Adrenal gland (tissue), 9 donors: ENCODE measurements at regions not wholly inside any gene's neighbourhood (a gene's known extent, or its start where the extent isn't known, plus 50 kb on each side); places are given as distances from the start of the nearest gene placed in this dataset.

Experiments
- DNase-seq, 7 donors: peaks; one replicate each; pipeline ENCODE4 v3.0.0-alpha.2; 2019 to 2020
- H3K27ac ChIP-seq, 5 donors: fragments of 200-600 bp; sonication (generic) in 4 of 5; 1 replicate in 3 of 5; 2 replicates in 2 of 5; pipeline versions ENCODE4 v1.5.1 to v1.8.0; 2016 to 2020; ENCODE audit warnings: mild to moderate bottlenecking in 1 of 5
- H3K27me3 ChIP-seq: fragments of 200-600 bp; 2 replicates; pipeline ENCODE4 v1.8.0; 2021
- H3K36me3 ChIP-seq, 2 donors: fragments of 200-600 bp; replicated peaks in 1 of 2; 1 replicate in 1 of 2; 2 replicates in 1 of 2; pipeline versions ENCODE4 v1.5.1 to v1.8.0; 2018 to 2022
- H3K4me1 ChIP-seq, 2 donors: fragments of 200-600 bp; replicated peaks in 1 of 2; 1 replicate in 1 of 2; 2 replicates in 1 of 2; pipeline versions ENCODE4 v1.5.1 to v1.8.0; 2018 to 2021
- H3K4me3 ChIP-seq, 4 donors: fragments of 200-600 bp; sonication (generic) in 3 of 4; one replicate each; pipeline ENCODE4 v1.5.1; 2016 to 2018
- H3K9me3 ChIP-seq, 3 donors: fragments of 200-600 bp; sonication (generic) in 1 of 3; replicated peaks in 1 of 3; 1 replicate in 2 of 3; 2 replicates in 1 of 3; pipeline versions ENCODE4 v1.5.1 to v1.8.0; 2016 to 2021
- CTCF ChIP-seq, 6 experiments: fragments of 450-650 bp in 4 of 6; fragments of 200-600 bp in 2 of 6; sonication (generic) in 1 of 6; IDR thresholded peaks; 1 replicate in 5 of 6; 2 replicates in 1 of 6; pipeline versions ENCODE4 v1.5.1 to v1.8.0; 2016 to 2021; ENCODE audit warnings: antibody characterized with exemption in 6 of 6, mild to moderate bottlenecking in 2 of 6, moderate library complexity in 1 of 6
- POLR2A ChIP-seq, 2 donors: fragments of 450-650 bp; IDR thresholded peaks; one replicate each; pipeline ENCODE4 v1.6.1; 2017; ENCODE audit warnings: antibody characterized with exemption in 2 of 2, mild to moderate bottlenecking in 2 of 2, moderate library complexity in 1 of 2
- WGBS, 4 donors: extraction: QIAGEN DNeasy Blood & Tissue Kit in 2 of 4; methylation state at CpG; one replicate each; pipeline versions ENCODE4 v1.1.5 to v1.1.7; 2013 to 2017; 5-methylcytosine and 5-hydroxymethylcytosine counted together
- intact Hi-C, 2 donors: fragments of 100-400 bp; cut with DNase I; formaldehyde crosslinking; loops; one replicate each; pipeline versions ENCODE4 v1.14.1 to v1.15.0; 2022 to 2023
- donor health status: healthy with polysubstance abuse.
- donor health status: Bipolar disorder and iron deficiency.
- donor health status: DM: yes; HTN: yes; CAD: no.
- donor health status: DM: no; HTN: no; CAD: no.
- donor health status: DM: no; HTN: no; CAD: no.

GRCh38 chr7:54813398-54813797 is 54.4 kb upstream of the SEC61G start:
- H3K27ac ChIP-seq = no peak overlapping the region
- H3K4me1 ChIP-seq = peaks cover 0 to 6% of the 10 kb centered on the region in 2 donors
- H3K27me3 ChIP-seq = no peaks in the 10 kb centered on the region
- WGBS, 4 donors = 75 to 83% (median 79%) methylated on average over 6 of the region's 6 CpGs
- no peaks in the 10 kb centered on the region for H3K9me3 ChIP-seq
- H3K36me3 ChIP-seq = no peaks in the 10 kb centered on the region
- no peak overlapping the region for H3K4me3 ChIP-seq
- no peak for DNase-seq
- intact Hi-C loops = no loop called here
- no peak for TF ChIP-seq CTCF (IDR thresholded peaks at IDR 0.05)
- no peak for TF ChIP-seq POLR2A (IDR thresholded peaks at IDR 0.05)

- WGBS, 4 donors = 68 to 75% (median 72%) methylated on average over 5 of the region's 5 CpGs
- no peaks in the 10 kb centered on the region for H3K9me3 ChIP-seq
- intact Hi-C loops = no loop called here
- H3K4me1 ChIP-seq = peaks cover 0 to 6% of the 10 kb centered on the region in 2 donors
- no peak for TF ChIP-seq CTCF (IDR thresholded peaks at IDR 0.05)
- TF ChIP-seq POLR2A (IDR thresholded peaks at IDR 0.05) = no peak
- H3K27ac ChIP-seq = no peak overlapping the region
- H3K36me3 ChIP-seq = no peaks in the 10 kb centered on the region
- H3K4me3 ChIP-seq = no peak overlapping the region
- H3K27me3 ChIP-seq = no peaks in the 10 kb centered on the region
- no peak for DNase-seq
Measured at GRCh38 chr7:54814401-54814800, 55.4 kb upstream of the SEC61G start.

- no peak for TF ChIP-seq CTCF (IDR thresholded peaks at IDR 0.05)
- TF ChIP-seq POLR2A (IDR thresholded peaks at IDR 0.05) = no peak
- Histone ChIP-seq H3K4me1 (no peaks in the 10 kb centered on the region), H3K9me3 (no peaks in the 10 kb centered on the region), H3K27ac (no peak overlapping the region), H3K36me3 (no peaks in the 10 kb centered on the region), H3K27me3 (no peaks in the 10 kb centered on the region), H3K4me3 (no peak overlapping the region)
- intact Hi-C loops = no loop called here
- no peak for DNase-seq
- WGBS, 4 donors = 44 to 63% (median 52%) methylated on average over 5 of the region's 5 CpGs
Measured at GRCh38 chr7:54817152-54817551, 58.1 kb upstream of the SEC61G start.

- peak in 4 of 7 donors; percentile 16 to 59 (median 54) for DNase-seq
- Histone ChIP-seq H3K4me1 (no peaks in the 10 kb centered on the region), H3K9me3 (no peaks in the 10 kb centered on the region), H3K27me3 (no peaks in the 10 kb centered on the region), H3K36me3 (no peaks in the 10 kb centered on the region), H3K4me3 (no peak overlapping the region), H3K27ac (peak overlapping the region in 2 of 5 donors; percentile 35 to 54)
- intact Hi-C loops = no loop called here
- TF ChIP-seq POLR2A (IDR thresholded peaks at IDR 0.05) = no peak
- TF ChIP-seq CTCF (IDR thresholded peaks at IDR 0.05) = no peak
- 48 to 56% (median 51%) methylated on average over 5 of the region's 5 CpGs for WGBS, 4 donors
Measured at GRCh38 chr7:54823776-54824175, 64.8 kb upstream of the SEC61G start.
